PFSK-1 (cell line): ENCODE measurements at regions not wholly inside any gene's neighbourhood (a gene's known extent, or its start where the extent isn't known, plus 50 kb on each side); places are given as distances from the start of the nearest gene placed in this dataset.

ENCODE experiments used
- SIN3A ChIP-seq: IDR thresholded peaks from 2 replicates; pipeline ENCODE4 v1.6.1; 2012; ENCODE audit warnings: mild to moderate bottlenecking, low read length, moderate library complexity, borderline replicate concordance; ENCODE audit not compliant: insufficient read depth
- TAF1 ChIP-seq: IDR thresholded peaks from 2 replicates; pipeline ENCODE4 v1.6.1; 2012; ENCODE audit warnings: low read length, control low read depth, borderline replicate concordance; ENCODE audit not compliant: insufficient read depth

DNA sequence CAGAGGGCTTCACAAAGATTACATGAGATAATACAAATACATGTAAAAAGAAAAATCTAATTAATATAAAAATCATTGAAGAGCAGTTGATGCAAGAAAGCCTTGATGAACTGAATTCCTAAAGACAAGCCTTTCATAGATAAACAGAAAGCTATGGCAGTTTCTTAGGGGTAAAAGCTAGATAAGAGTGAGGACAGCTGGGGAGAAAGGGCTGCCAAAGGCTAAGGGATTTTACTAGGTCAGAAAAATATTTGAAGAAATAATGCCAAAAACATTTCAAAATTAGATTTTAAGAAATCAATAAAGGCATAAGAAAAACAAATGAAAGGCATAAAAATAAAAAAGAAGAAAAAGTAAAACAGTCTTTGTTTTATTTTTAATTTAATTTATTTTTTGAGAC, 107.9 kb upstream of the ZNF366 start:
- TF ChIP-seq SIN3A (no peak), TAF1 (no peak)
